GM12892 (cell line): ENCODE measurements at regions not wholly inside any gene's neighbourhood (a gene's known extent, or its start where the extent isn't known, plus 50 kb on each side); places are given as distances from the start of the nearest gene placed in this dataset.

Source experiments
- POLR2A ChIP-seq: IDR thresholded peaks from 2 replicates; pipeline ENCODE4 v1.6.1; 2011; ENCODE audit warnings: low read depth, low read length, control low read depth
- POLR2AphosphoS5 ChIP-seq: IDR thresholded peaks from 2 replicates; pipeline ENCODE4 v1.6.1; 2011; ENCODE audit warnings: low read depth, low read length, control low read depth

DNA sequence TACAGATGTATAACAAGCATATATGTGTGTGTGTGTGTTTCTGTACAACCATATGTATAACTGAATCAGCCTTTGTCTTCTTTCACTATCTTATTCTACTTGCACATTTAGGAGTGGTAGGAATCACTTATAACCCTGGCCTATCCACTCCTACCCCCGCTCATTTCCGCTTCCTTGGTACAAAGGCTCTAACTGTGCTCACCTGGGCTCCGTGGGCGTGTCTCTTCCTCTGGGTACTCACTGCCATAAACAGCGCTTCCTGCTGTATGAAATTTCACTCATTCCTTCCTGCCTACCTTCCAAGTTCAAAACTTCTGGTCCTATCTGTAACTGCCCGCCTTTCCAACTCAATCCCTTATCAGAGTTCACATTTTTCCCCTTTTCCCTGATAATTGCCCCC, 815.5 kb downstream of the EPHA4 start:
- TF ChIP-seq POLR2A (no peak), POLR2AphosphoS5 (no peak)
